HEK293 (cell line): ENCODE measurements at regions not wholly inside any gene's neighbourhood (a gene's known extent, or its start where the extent isn't known, plus 50 kb on each side); places are given as distances from the start of the nearest gene placed in this dataset.

Experiments
- CTCF ChIA-PET: fragments of 350-600 bp; formaldehyde crosslinking; extraction: SDS; loops from one replicate; lab custom pipeline; 2021; ENCODE audit warnings: antibody characterized with exemption; lab: Yijun Ruan, JAX
- POLR2A ChIA-PET: fragments of 300-600 bp; formaldehyde crosslinking; extraction: SDS; loops from one replicate; lab custom pipeline; 2020; ENCODE audit warnings: antibody characterized with exemption, inconsistent platforms; lab: Yijun Ruan, JAX
- H3K27ac ChIP-seq: fragments of 200-500 bp; sonication (Bioruptor generic); 2 replicates; pipeline ENCODE4 v1.5.1; 2014; ENCODE audit warnings: low read depth, low read length, control low read depth, inconsistent platforms; ENCODE audit errors: extremely low read depth
- H3K36me3 ChIP-seq, 2 experiments: fragments of 200-500 bp in 1 of 2; sonication (Bioruptor generic) in 1 of 2; 1 replicate in 1 of 2; 2 replicates in 1 of 2; pipeline ENCODE4 v1.5.1; 2014 to 2017; ENCODE audit warnings: inconsistent platforms in 2 of 2, low read length in 2 of 2; ENCODE audit not compliant: control insufficient read depth in 2 of 2, insufficient read depth in 1 of 2
- H3K4me1 ChIP-seq: fragments of 200-500 bp; sonication (Bioruptor generic); 2 replicates; pipeline ENCODE4 v1.5.1; 2014; ENCODE audit warnings: mild to moderate bottlenecking, low read length, inconsistent platforms; ENCODE audit not compliant: control insufficient read depth, insufficient read depth
- H3K4me3 ChIP-seq: 2 replicates; pipeline ENCODE4 v1.5.1; 2011; ENCODE audit warnings: low read depth, mild to moderate bottlenecking, control low read depth, low read length, moderate library complexity
- H3K9me3 ChIP-seq: fragments of 200-500 bp; sonication (Bioruptor generic); 2 replicates; pipeline ENCODE4 v1.5.1; 2014; ENCODE audit warnings: low read depth, low read length, inconsistent platforms; ENCODE audit not compliant: control insufficient read depth, insufficient read depth
- CTCF ChIP-seq: fragments of 450-650 bp; formaldehyde crosslinking; IDR thresholded peaks from 2 replicates; pipeline ENCODE4 v1.5.1; 2016; ENCODE audit warnings: missing biosample characterization, missing genetic modification characterization
- PRDM4 ChIP-seq: fragments of 450-650 bp; formaldehyde crosslinking; IDR thresholded peaks from 2 replicates; pipeline ENCODE4 v1.5.1; 2017; ENCODE audit warnings: missing biosample characterization, missing genetic modification characterization
- ZNF138 ChIP-seq: fragments of 450-650 bp; formaldehyde crosslinking; IDR thresholded peaks from 2 replicates; pipeline ENCODE4 v1.5.1; 2016; ENCODE audit warnings: missing biosample characterization, missing genetic modification characterization, borderline replicate concordance
- ZNF211 ChIP-seq: fragments of 450-650 bp; formaldehyde crosslinking; IDR thresholded peaks from 2 replicates; pipeline ENCODE4 v1.5.1; 2016; ENCODE audit warnings: low read depth, missing biosample characterization, missing genetic modification characterization
- ZNF292 ChIP-seq: fragments of 450-650 bp; formaldehyde crosslinking; IDR thresholded peaks from 2 replicates; pipeline ENCODE4 v1.5.1; 2016; ENCODE audit warnings: low read depth, missing biosample characterization, missing genetic modification characterization, borderline replicate concordance
- ZNF362 ChIP-seq: fragments of 450-650 bp; formaldehyde crosslinking; IDR thresholded peaks from 2 replicates; pipeline ENCODE4 v1.5.1; 2016; ENCODE audit warnings: missing biosample characterization, missing genetic modification characterization
- ZNF513 ChIP-seq: fragments of 450-650 bp; IDR thresholded peaks from 2 replicates; pipeline ENCODE4 v1.5.1; 2018; ENCODE audit warnings: missing biosample characterization, missing genetic modification characterization
- ZNF549 ChIP-seq: fragments of 450-650 bp; IDR thresholded peaks from 2 replicates; pipeline ENCODE4 v1.5.1; 2018; ENCODE audit warnings: missing biosample characterization, missing genetic modification characterization, mild to moderate bottlenecking, inconsistent platforms, moderate library complexity
- ZNF623 ChIP-seq: fragments of 450-650 bp; formaldehyde crosslinking; IDR thresholded peaks from 2 replicates; pipeline ENCODE4 v1.5.1; 2016; ENCODE audit warnings: missing biosample characterization, missing genetic modification characterization
- ZNF654 ChIP-seq: fragments of 450-650 bp; formaldehyde crosslinking; IDR thresholded peaks from 2 replicates; pipeline ENCODE4 v1.5.1; 2016; ENCODE audit warnings: low read depth, missing biosample characterization, missing genetic modification characterization
- ZNF707 ChIP-seq: fragments of 450-650 bp; formaldehyde crosslinking; IDR thresholded peaks from 2 replicates; pipeline ENCODE4 v1.5.1; 2016; ENCODE audit warnings: missing biosample characterization, missing genetic modification characterization
- ZNF837 ChIP-seq: fragments of 450-650 bp; formaldehyde crosslinking; IDR thresholded peaks from 2 replicates; pipeline ENCODE4 v1.5.1; 2016; ENCODE audit warnings: missing biosample characterization, missing genetic modification characterization

- ChIA-PET CTCF (interaction anchor here (0.5 to 3.8 kb wide), 13 partner anchors 10 to 1753 kb away, joined by 3 to 41 read pairs (median 3); no protein-coding TSS in a partner anchor), POLR2A (interaction anchor here (0.6 kb wide), 1 partner anchor 192 kb away, joined by 4 read pairs; no protein-coding TSS in a partner anchor)
- TF ChIP-seq ZNF654 (tag by site-specific recombination) (peak; percentile 85), ZNF623 (no peak), CTCF (tag by site-specific recombination) (peak; percentile 49; the same call in 1 of the 2 replicates)
- Histone ChIP-seq H3K27ac (no peak overlapping the region), H3K4me1 (no peaks in the 10 kb centered on the region), H3K4me3 (no peak overlapping the region), H3K36me3 (no peaks in the 10 kb centered on the region), H3K9me3 (no peaks in the 10 kb centered on the region)
Observed at GRCh38 chr14:34324363-34324795, 137.7 kb downstream of the SPTSSA start.

- Histone ChIP-seq H3K36me3 (no peaks in the 10 kb centered on the region), H3K9me3 (no peaks in the 10 kb centered on the region), H3K4me3 (no peak overlapping the region), H3K4me1 (no peaks in the 10 kb centered on the region), H3K27ac (no peak overlapping the region)
- TF ChIP-seq ZNF707 (tag by site-specific recombination), result no peak
- no peak for TF ChIP-seq ZNF513 (tag by site-specific recombination)
- TF ChIP-seq ZNF654 (tag by site-specific recombination), result peak; percentile 27
- 0 out of 2 replicates have a peak, but pooled peaks have one; percentile 11 for TF ChIP-seq CTCF (tag by site-specific recombination)
- no peak for TF ChIP-seq ZNF138 (tag by site-specific recombination)
- TF ChIP-seq PRDM4 (tag by site-specific recombination), result no peak
- ChIA-PET POLR2A (interaction anchor here (0.6 kb wide), 1 partner anchor 228 kb away, joined by 3 read pairs; no protein-coding TSS in a partner anchor), CTCF (interaction anchor here (0.5 to 3.8 kb wide), 39 partner anchors 9 to 1850 kb away, joined by 3 to 41 read pairs (median 4); no protein-coding TSS in a partner anchor)
Observed at GRCh38 chr14:34322940-34323418, 139.1 kb downstream of the SPTSSA start.

GRCh38 chr14:34319140-34319539 is 142.9 kb downstream of the SPTSSA start:
- H3K27ac ChIP-seq, result no peak overlapping the region

More at GRCh38 chr14:34319140-34319539, 142.9 kb downstream of the SPTSSA start:
- ChIA-PET POLR2A (no interaction called here), CTCF (interaction anchor here (0.5 to 0.7 kb wide), 3 partner anchors 10 to 1594 kb away, joined by 3 to 4 read pairs (median 3); no protein-coding TSS in a partner anchor)
- H3K4me3 ChIP-seq, result no peak overlapping the region
- H3K9me3 ChIP-seq, result no peaks in the 10 kb centered on the region
- TF ChIP-seq ZNF362 (no peak), ZNF549 (tag by site-specific recombination) (no peak), ZNF292 (tag by site-specific recombination) (no peak), ZNF211 (tag by site-specific recombination) (no peak), ZNF837 (tag by site-specific recombination) (no peak)
- no peaks in the 10 kb centered on the region for H3K36me3 ChIP-seq
- H3K4me1 ChIP-seq, result no peaks in the 10 kb centered on the region
